ENCODE measurements at regions not wholly inside any gene's neighbourhood (a gene's known extent, or its start where the extent isn't known, plus 50 kb on each side); places are given as distances from the start of the nearest gene placed in this dataset.

GRCh38 chr16:85400305-85401205, 212.6 kb upstream of the GSE1 start:
- TF ChIP-seq POLR2AphosphoS5 (IDR thresholded peaks at IDR 0.05; ENCODE audit: borderline replicate concordance, low read depth, low read length) (no peak), FOXP2 (optimal IDR thresholded peaks at IDR 0.05; ENCODE audit: control extremely low read depth, extremely low read length, insufficient read depth) (no peak), EZH2 (IDR thresholded peaks at IDR 0.05) (no peak)
